ENCODE measurements at regions not wholly inside any gene's neighbourhood (a gene's known extent, or its start where the extent isn't known, plus 50 kb on each side); places are given as distances from the start of the nearest gene placed in this dataset.
"Not testable (repeated sequence)": the region's sequence is repeated elsewhere in the genome, so short reads cannot be mapped to it uniquely, and the experiment has no call there.

GRCh38 chr4:22573198-22573597, 57.3 kb upstream of the ADGRA3 start:
- no peak for DNase-seq (ENCODE audit: low read depth)

- no peak for DNase-seq (ENCODE audit: low read depth)
Measured at GRCh38 chr4:22573641-22574040, 57.8 kb upstream of the ADGRA3 start.

- DNase-seq (ENCODE audit: low read depth) = no peak
Measured at GRCh38 chr4:22574424-22574823, 58.6 kb upstream of the ADGRA3 start.

GRCh38 chr4:22574880-22575279, 59.0 kb upstream of the ADGRA3 start:
- DNase-seq (ENCODE audit: low read depth) = no peak

- no peak for DNase-seq (ENCODE audit: low read depth)
Measured at GRCh38 chr4:22587253-22587652, 71.4 kb upstream of the ADGRA3 start.

- DNase-seq (ENCODE audit: low read depth) = no peak
Measured at GRCh38 chr4:22593933-22594332, 78.1 kb upstream of the ADGRA3 start.

- no peak for DNase-seq (ENCODE audit: low read depth)
Measured at GRCh38 chr4:22595684-22596083, 79.8 kb upstream of the ADGRA3 start.

- DNase-seq (ENCODE audit: low read depth) = no peak
Measured at GRCh38 chr4:22596409-22596808, 80.5 kb upstream of the ADGRA3 start.

GRCh38 chr4:22597471-22597870, 81.6 kb upstream of the ADGRA3 start:
- DNase-seq (ENCODE audit: low read depth) = no peak

- not testable (repeated sequence) for DNase-seq (ENCODE audit: low read depth)
Measured at GRCh38 chr4:22598113-22599047, 82.5 kb upstream of the ADGRA3 start.

GRCh38 chr4:22599228-22599928, 83.5 kb upstream of the ADGRA3 start:
- DNase-seq (ENCODE audit: low read depth) = not testable (repeated sequence)

- not testable (repeated sequence) for DNase-seq (ENCODE audit: low read depth)
Measured at GRCh38 chr4:22599929-22600432, 84.1 kb upstream of the ADGRA3 start.

GRCh38 chr4:22601638-22602037, 85.8 kb upstream of the ADGRA3 start:
- not testable (repeated sequence) for DNase-seq (ENCODE audit: low read depth)

GRCh38 chr4:22607382-22607781, 85.4 kb upstream of the GBA3 start:
- DNase-seq (ENCODE audit: low read depth) = peak; percentile 1

- DNase-seq (ENCODE audit: low read depth) = not testable (repeated sequence)
Measured at GRCh38 chr4:22609951-22610525, 82.7 kb upstream of the GBA3 start.

- DNase-seq (ENCODE audit: low read depth) = no peak
Measured at GRCh38 chr4:22614114-22614513, 78.6 kb upstream of the GBA3 start.

- DNase-seq (ENCODE audit: low read depth) = no peak
Measured at GRCh38 chr4:22616516-22616915, 76.2 kb upstream of the GBA3 start.

GRCh38 chr4:22620144-22620543, 72.6 kb upstream of the GBA3 start:
- DNase-seq (ENCODE audit: low read depth) = not testable (repeated sequence)

- DNase-seq (ENCODE audit: low read depth) = not testable (repeated sequence)
Measured at GRCh38 chr4:22621970-22622369, 70.8 kb upstream of the GBA3 start.

GRCh38 chr4:22624002-22624401, 68.7 kb upstream of the GBA3 start:
- not testable (repeated sequence) for DNase-seq (ENCODE audit: low read depth)

- no peak for DNase-seq (ENCODE audit: low read depth)
Measured at GRCh38 chr4:22625311-22625710, 67.4 kb upstream of the GBA3 start.

GRCh38 chr4:22627851-22628250, 64.9 kb upstream of the GBA3 start:
- DNase-seq (ENCODE audit: low read depth) = not testable (repeated sequence)

All from activated gamma-delta T cell treated with anti-CD3 and anti-CD28 coated beads, Interleukin-2, amount 50 U/mL, for 16 hours (primary cell).